GM12892 (cell line): ENCODE measurements at regions not wholly inside any gene's neighbourhood (a gene's known extent, or its start where the extent isn't known, plus 50 kb on each side); places are given as distances from the start of the nearest gene placed in this dataset.

Experiments
- POLR2A ChIP-seq: IDR thresholded peaks from 2 replicates; pipeline ENCODE4 v1.6.1; 2011; ENCODE audit warnings: low read depth, low read length, control low read depth
- POLR2AphosphoS5 ChIP-seq: IDR thresholded peaks from 2 replicates; pipeline ENCODE4 v1.6.1; 2011; ENCODE audit warnings: low read depth, low read length, control low read depth
- TAF1 ChIP-seq: IDR thresholded peaks from 2 replicates; pipeline ENCODE4 v1.6.1; 2011; ENCODE audit warnings: low read depth, mild to moderate bottlenecking, control low read depth, low read length, borderline replicate concordance

DNA sequence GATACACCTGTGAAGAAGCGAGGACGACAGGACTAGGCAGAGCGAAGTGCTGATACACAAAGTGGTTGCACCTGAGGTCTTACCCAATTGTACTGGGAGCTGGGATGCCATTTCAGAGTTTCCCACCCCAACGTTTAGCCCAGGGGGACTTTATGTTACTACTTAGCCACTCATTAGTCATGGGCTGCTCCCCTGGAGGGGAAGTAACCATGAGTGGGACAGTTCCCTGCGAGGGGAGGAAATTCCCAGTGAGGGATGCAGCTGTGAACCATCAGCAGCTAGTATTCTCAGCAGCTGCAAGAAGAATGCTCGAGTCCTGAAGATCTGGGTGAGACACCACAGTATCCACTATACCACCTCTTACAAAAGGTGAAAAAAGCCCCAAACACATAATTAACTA lies 93.7 kb upstream of the ACTBL2 start:
- TF ChIP-seq POLR2A (no peak), POLR2AphosphoS5 (no peak), TAF1 (no peak)
